ENCODE measurements at regions not wholly inside any gene's neighbourhood (a gene's known extent, or its start where the extent isn't known, plus 50 kb on each side); places are given as distances from the start of the nearest gene placed in this dataset.

GRCh38 chr2:222088561-222088960, 210.2 kb downstream of the PAX3 start:
- no peak for TF ChIP-seq POLR2A (IDR thresholded peaks at IDR 0.05; ENCODE audit: low read depth, low read length)
- DNase-seq (ENCODE audit: insufficient read length, low spot score), result no peak
- no peak for FAIRE-seq

GRCh38 chr2:222087998-222088397, 210.8 kb downstream of the PAX3 start:
- DNase-seq (ENCODE audit: insufficient read length, low spot score) (no peak), FAIRE-seq (no peak)
- TF ChIP-seq POLR2A (IDR thresholded peaks at IDR 0.05; ENCODE audit: low read depth, low read length), result no peak

GRCh38 chr2:222082201-222082600, 216.6 kb downstream of the PAX3 start:
- no peak for FAIRE-seq
- no peak for DNase-seq (ENCODE audit: insufficient read length, low spot score)
- TF ChIP-seq POLR2A (IDR thresholded peaks at IDR 0.05; ENCODE audit: low read depth, low read length), result no peak

DNA sequence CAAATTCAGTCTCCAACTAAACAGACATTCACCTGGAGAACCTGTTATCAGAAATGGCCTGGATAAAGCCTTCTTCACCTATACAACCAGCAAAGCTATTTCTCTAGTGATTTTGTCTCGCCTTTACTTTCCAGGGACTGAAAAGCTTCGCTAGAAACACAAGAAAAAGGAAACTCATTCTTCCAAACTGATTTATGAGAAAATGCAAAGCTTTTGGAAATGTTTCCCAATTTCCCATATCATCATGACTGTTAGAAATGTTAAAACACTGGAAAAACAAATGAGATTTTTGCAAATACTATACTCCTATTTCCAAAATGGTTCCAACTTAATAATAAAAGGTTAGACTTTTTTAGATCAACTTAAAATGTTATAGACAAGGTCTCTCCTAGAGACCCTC, 218.7 kb downstream of the PAX3 start:
- no peak for TF ChIP-seq POLR2A (IDR thresholded peaks at IDR 0.05; ENCODE audit: low read depth, low read length)
- FAIRE-seq (no peak), DNase-seq (ENCODE audit: insufficient read length, low spot score) (no peak)

DNA sequence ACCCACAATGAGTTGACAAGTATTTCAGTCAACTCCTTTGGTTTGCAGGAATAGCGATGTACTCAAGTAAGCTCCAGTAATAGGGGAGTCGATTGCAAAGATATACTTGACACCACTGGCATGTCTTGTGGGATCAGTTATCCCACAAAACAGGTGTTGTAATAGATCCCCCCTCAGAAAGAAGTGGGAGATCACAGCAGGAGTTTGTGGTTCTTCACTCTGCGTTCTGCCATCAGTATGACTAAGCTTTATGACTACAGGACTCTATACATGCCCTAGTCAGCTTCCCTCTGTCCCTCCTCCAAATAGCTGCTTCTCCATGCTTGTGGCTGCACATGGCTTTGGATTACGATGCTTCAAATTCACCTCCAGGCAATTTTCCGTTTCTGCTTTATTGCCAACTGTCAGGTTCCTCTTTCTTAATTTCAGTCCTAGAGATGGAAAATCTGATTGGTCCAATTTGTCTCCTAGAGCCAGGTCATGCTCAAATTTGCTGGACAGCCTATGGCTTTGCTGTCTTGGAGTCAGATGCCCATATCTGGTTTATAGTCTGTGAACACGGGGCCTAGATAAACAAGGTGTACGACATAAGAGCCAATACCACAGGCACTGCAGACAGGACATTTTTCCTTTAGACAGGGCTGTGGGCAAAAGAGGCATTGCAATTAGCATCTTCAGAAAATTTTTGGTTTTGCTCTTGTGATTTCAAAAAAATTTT, 221.7 kb downstream of the PAX3 start:
- TF ChIP-seq POLR2A (IDR thresholded peaks at IDR 0.05; ENCODE audit: low read depth, low read length), result no peak
- DNase-seq (ENCODE audit: insufficient read length, low spot score) (no peak), FAIRE-seq (no peak)

DNA sequence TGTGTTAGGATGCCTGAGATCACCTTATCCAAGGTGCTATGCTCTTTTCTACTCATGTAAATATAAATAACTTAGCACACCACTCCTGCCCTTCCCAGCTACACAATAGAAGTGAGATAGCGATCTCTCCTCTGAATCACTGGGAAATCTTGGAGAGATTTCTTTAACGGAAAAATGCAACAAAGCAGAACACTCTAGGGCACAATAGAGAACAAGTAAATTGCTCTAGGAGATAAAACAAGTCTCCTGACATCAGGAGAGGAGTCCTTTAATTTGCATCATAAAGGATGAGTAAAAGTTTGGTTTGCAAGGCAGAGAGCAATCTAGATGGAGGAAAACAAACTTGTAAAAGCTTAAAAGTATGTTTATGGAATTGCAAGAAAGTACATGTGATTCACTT, 224.1 kb downstream of the PAX3 start:
- no peak for TF ChIP-seq POLR2A (IDR thresholded peaks at IDR 0.05; ENCODE audit: low read depth, low read length)
- no peak for DNase-seq (ENCODE audit: insufficient read length, low spot score)
- FAIRE-seq, result no peak

GRCh38 chr2:222071911-222072310, 226.9 kb downstream of the PAX3 start:
- no peak for TF ChIP-seq POLR2A (IDR thresholded peaks at IDR 0.05; ENCODE audit: low read depth, low read length)
- FAIRE-seq, result no peak
- no peak for DNase-seq (ENCODE audit: insufficient read length, low spot score)

GRCh38 chr2:222064286-222064685, 234.5 kb downstream of the PAX3 start:
- no peak for FAIRE-seq

DNA sequence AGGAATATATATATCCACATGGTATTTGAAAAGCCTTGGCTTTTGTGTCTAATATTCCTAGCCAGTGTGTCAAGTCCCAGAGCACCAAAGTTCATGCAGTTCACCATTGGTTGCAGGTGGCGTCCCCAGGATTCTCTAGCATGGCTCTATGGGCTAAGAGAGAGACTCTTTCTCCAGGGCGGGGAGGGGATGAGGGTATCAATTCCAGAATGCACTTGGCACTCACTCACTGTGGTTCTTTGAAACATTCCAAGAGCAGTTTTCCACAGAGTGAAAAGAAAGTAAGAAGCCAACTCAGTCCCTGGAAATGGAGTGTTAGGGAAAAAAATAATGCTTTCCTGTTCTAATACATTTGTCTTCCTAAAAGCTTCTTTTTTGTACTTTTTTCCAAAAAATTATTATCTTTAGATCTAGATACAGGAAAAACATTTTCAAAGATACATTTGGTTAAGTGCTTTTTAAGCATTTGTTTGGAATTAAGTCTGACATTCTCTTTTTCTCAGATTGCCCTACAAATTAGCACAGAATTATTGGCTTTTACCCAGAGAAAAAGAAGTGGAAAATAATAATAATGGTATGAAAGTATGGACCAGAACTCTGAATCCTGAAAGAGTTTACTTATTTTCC, 239.9 kb downstream of the PAX3 start:
- FAIRE-seq (no peak), DNase-seq (ENCODE audit: insufficient read length, low spot score) (no peak)
- no peak for TF ChIP-seq POLR2A (IDR thresholded peaks at IDR 0.05; ENCODE audit: low read depth, low read length)

More at GRCh38 chr2:222064286-222064685, 234.5 kb downstream of the PAX3 start:
- no peak for DNase-seq (ENCODE audit: insufficient read length, low spot score)
- no peak for TF ChIP-seq POLR2A (IDR thresholded peaks at IDR 0.05; ENCODE audit: low read depth, low read length)

DNA sequence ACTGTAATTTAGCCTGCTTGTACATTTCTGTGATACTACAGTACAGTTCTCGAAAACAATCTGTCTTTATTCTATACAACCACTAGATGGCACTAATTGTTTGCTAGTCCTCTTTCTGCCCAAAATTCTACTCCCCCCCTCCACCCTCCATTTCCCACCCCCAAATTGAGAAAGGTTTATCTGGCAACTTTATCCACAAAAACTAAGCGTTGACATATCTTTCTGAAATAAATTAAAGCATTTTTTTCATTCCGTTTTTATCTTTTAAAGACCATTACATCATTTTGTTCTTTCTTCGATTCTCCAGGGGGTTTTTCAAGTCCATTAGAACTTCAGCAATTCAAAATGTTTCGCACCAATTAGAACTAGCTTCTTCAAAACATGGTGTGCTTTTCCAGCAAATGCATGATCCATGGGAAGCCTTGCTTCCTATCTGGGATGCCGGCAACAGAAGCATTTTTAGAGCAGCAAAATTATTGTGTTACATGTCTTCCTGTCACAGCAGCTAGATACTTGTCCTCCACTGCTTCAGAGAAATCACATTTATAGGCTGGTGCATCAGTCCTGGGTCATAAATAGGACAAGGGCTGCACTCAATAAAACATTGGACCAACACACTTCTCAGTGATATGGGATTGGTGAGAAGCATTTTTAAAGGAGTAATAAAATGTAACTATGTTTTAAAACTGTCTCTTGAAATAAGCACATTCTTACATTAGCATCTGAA, 241.3 kb downstream of the PAX3 start:
- no peak for TF ChIP-seq POLR2A (IDR thresholded peaks at IDR 0.05; ENCODE audit: low read depth, low read length)
- DNase-seq (ENCODE audit: insufficient read length, low spot score), result no peak
- no peak for FAIRE-seq

DNA sequence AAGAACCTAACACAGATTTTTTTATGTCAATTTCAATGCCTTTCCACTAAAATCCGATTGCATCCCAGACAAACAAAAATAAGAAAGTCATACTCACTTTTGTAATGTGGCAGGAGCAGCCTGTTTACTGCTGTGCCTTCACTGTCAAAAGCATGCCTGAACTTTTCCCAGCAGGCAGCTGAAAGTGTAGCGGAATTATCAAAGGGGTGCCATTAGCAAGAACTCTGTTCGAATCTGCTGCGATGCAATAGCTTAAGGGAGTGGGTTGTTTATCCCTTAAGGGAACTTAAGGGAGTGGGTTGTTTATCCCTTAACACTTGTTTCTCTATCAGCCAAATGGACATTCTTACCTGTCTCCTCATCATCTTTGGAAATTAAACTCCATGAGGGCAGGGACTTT, 243.5 kb downstream of the PAX3 start:
- TF ChIP-seq POLR2A (IDR thresholded peaks at IDR 0.05; ENCODE audit: low read depth, low read length), result no peak
- FAIRE-seq (no peak), DNase-seq (ENCODE audit: insufficient read length, low spot score) (no peak)

- FAIRE-seq, result no peak
- TF ChIP-seq POLR2A (IDR thresholded peaks at IDR 0.05; ENCODE audit: low read depth, low read length), result no peak
Measured at GRCh38 chr2:222054813-222055212, 244.0 kb downstream of the PAX3 start.

GRCh38 chr2:222052934-222053367, 245.8 kb downstream of the PAX3 start:
- DNase-seq (ENCODE audit: insufficient read length, low spot score), result no peak
- no peak for TF ChIP-seq POLR2A (IDR thresholded peaks at IDR 0.05; ENCODE audit: low read depth, low read length)
- no peak for FAIRE-seq

More at GRCh38 chr2:222054813-222055212, 244.0 kb downstream of the PAX3 start:
- DNase-seq (ENCODE audit: insufficient read length, low spot score), result no peak

DNA sequence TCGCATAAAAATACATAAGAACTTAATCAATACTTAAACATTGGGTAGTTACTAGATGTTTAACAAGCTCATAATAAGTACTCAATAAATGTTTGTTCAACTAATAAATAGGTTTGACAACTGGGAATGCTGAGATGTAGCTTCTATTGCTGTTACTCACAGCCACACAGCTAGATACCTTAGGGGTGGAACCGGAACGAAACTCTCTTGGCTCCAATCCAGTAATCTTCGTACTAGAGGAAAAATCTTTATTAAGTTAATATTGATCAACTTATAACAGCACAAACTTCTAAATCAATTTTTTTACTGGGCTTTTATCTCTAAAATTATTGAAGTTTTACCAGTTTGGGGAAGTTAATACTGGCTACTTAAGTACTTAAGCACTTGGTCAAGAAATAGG, 247.8 kb downstream of the PAX3 start:
- no peak for TF ChIP-seq POLR2A (IDR thresholded peaks at IDR 0.05; ENCODE audit: low read depth, low read length)
- DNase-seq (ENCODE audit: insufficient read length, low spot score), result no peak
- no peak for FAIRE-seq

All from H54 (cell line).